Suprapubic skin (tissue), 4 donors: ENCODE measurements at regions not wholly inside any gene's neighbourhood (a gene's known extent, or its start where the extent isn't known, plus 50 kb on each side); places are given as distances from the start of the nearest gene placed in this dataset.

Experiments
- DNase-seq, 2 donors: peaks; one replicate each; pipeline ENCODE4 v3.0.0-alpha.2; 2019; ENCODE audit warnings: low spot score in 2 of 2
- H3K27ac ChIP-seq: fragments of 200-600 bp; sonication (generic); one replicate; pipeline ENCODE4 v1.5.1; 2019
- H3K27me3 ChIP-seq: fragments of 200-600 bp; sonication (generic); one replicate; pipeline ENCODE4 v1.5.1; 2019
- H3K36me3 ChIP-seq: fragments of 200-600 bp; sonication (generic); one replicate; pipeline ENCODE4 v1.5.1; 2019
- H3K4me1 ChIP-seq: fragments of 200-600 bp; sonication (generic); one replicate; pipeline ENCODE4 v1.5.1; 2019
- H3K4me3 ChIP-seq: fragments of 200-600 bp; sonication (generic); one replicate; pipeline ENCODE4 v1.5.1; 2019; ENCODE audit warnings: mild to moderate bottlenecking
- H3K9me3 ChIP-seq: fragments of 200-600 bp; sonication (generic); one replicate; pipeline ENCODE4 v1.5.1; 2019
- CTCF ChIP-seq, 2 donors: fragments of 200-600 bp in 1 of 2; fragments of 450-650 bp in 1 of 2; sonication (generic) in 1 of 2; IDR thresholded peaks; one replicate each; pipeline ENCODE4 v1.5.1; 2016 to 2019; ENCODE audit warnings: antibody characterized with exemption in 2 of 2, mild to moderate bottlenecking in 1 of 2, moderate library complexity in 1 of 2
- EP300 ChIP-seq: sonication (generic); formaldehyde crosslinking; IDR thresholded peaks from one replicate; pipeline ENCODE4 v1.6.1; 2017; ENCODE audit warnings: antibody characterized with exemption
- POLR2A ChIP-seq, 2 donors: fragments of 450-650 bp; IDR thresholded peaks; one replicate each; pipeline ENCODE4 v1.6.1; 2017; ENCODE audit warnings: antibody characterized with exemption in 2 of 2, mild to moderate bottlenecking in 2 of 2, moderate library complexity in 2 of 2
- POLR2AphosphoS5 ChIP-seq, 3 donors: sonication (generic); formaldehyde crosslinking; IDR thresholded peaks; one replicate each; pipeline ENCODE4 v1.6.1; 2017; ENCODE audit warnings: antibody characterized with exemption in 3 of 3
- WGBS: methylation state at CpG from one replicate; pipeline ENCODE4 v1.1.5; 2018; 5-methylcytosine and 5-hydroxymethylcytosine counted together

- TF ChIP-seq CTCF (IDR thresholded peaks at IDR 0.05), result no peak
- no peak for TF ChIP-seq POLR2AphosphoS5 (IDR thresholded peaks at IDR 0.05)
- no peak for TF ChIP-seq EP300
- no peak for TF ChIP-seq POLR2A (IDR thresholded peaks at IDR 0.05)
- H3K9me3 ChIP-seq, result no peaks in the 10 kb centered on the region
- no peak overlapping the region for H3K27ac ChIP-seq
- H3K4me1 ChIP-seq, result no peaks in the 10 kb centered on the region
- H3K36me3 ChIP-seq, result no peaks in the 10 kb centered on the region
- no peaks in the 10 kb centered on the region for H3K27me3 ChIP-seq
- H3K4me3 ChIP-seq, result no peak overlapping the region
- no peak for DNase-seq
- 46% methylated on average over 8 of the region's 8 CpGs for WGBS
These were observed 232.0 kb downstream of the OLFM4 start for GRCh38 chr13:53260594-53260993.

GRCh38 chr13:53264751-53265385 is 236.3 kb downstream of the OLFM4 start:
- H3K27me3 ChIP-seq, result no peaks in the 10 kb centered on the region
- no peaks in the 10 kb centered on the region for H3K4me1 ChIP-seq
- no peaks in the 10 kb centered on the region for H3K36me3 ChIP-seq
- H3K4me3 ChIP-seq, result no peak overlapping the region
- DNase-seq, result no peak
- no peaks in the 10 kb centered on the region for H3K9me3 ChIP-seq
- H3K27ac ChIP-seq, result no peak overlapping the region
- TF ChIP-seq CTCF (IDR thresholded peaks at IDR 0.05) (no peak), POLR2AphosphoS5 (IDR thresholded peaks at IDR 0.05) (no peak), EP300 (no peak), POLR2A (IDR thresholded peaks at IDR 0.05) (no peak)

GRCh38 chr13:53266757-53267156 is 238.1 kb downstream of the OLFM4 start:
- no peak for DNase-seq
- Histone ChIP-seq H3K36me3 (no peaks in the 10 kb centered on the region), H3K9me3 (no peaks in the 10 kb centered on the region), H3K27ac (no peak overlapping the region), H3K4me1 (no peaks in the 10 kb centered on the region), H3K27me3 (no peaks in the 10 kb centered on the region), H3K4me3 (no peak overlapping the region)
- 82% methylated on average over 4 of the region's 4 CpGs for WGBS
- no peak for TF ChIP-seq EP300

- Histone ChIP-seq H3K4me1 (no peaks in the 10 kb centered on the region), H3K36me3 (no peaks in the 10 kb centered on the region), H3K27ac (no peak overlapping the region), H3K4me3 (no peak overlapping the region), H3K27me3 (no peaks in the 10 kb centered on the region), H3K9me3 (no peaks in the 10 kb centered on the region)
- DNase-seq, result no peak
- 72% methylated on average over 6 of the region's 6 CpGs for WGBS
- TF ChIP-seq POLR2AphosphoS5 (IDR thresholded peaks at IDR 0.05) (no peak), CTCF (IDR thresholded peaks at IDR 0.05) (no peak), EP300 (no peak), POLR2A (IDR thresholded peaks at IDR 0.05) (no peak)
These were observed 241.0 kb downstream of the OLFM4 start for GRCh38 chr13:53269634-53270033.

GRCh38 chr13:53272873-53273272 is 244.3 kb downstream of the OLFM4 start:
- no peak overlapping the region for H3K4me3 ChIP-seq
- H3K36me3 ChIP-seq, result no peaks in the 10 kb centered on the region
- 60% methylated on average over 2 of the region's 2 CpGs for WGBS
- H3K9me3 ChIP-seq, result no peaks in the 10 kb centered on the region
- no peak overlapping the region for H3K27ac ChIP-seq
- H3K27me3 ChIP-seq, result no peaks in the 10 kb centered on the region
- TF ChIP-seq CTCF (IDR thresholded peaks at IDR 0.05), result no peak
- no peak for TF ChIP-seq POLR2A (IDR thresholded peaks at IDR 0.05)
- TF ChIP-seq POLR2AphosphoS5 (IDR thresholded peaks at IDR 0.05), result no peak
- no peak for TF ChIP-seq EP300
- H3K4me1 ChIP-seq, result no peaks in the 10 kb centered on the region
- DNase-seq, result no peak

- Histone ChIP-seq H3K27ac (no peak overlapping the region), H3K27me3 (no peaks in the 10 kb centered on the region), H3K4me3 (no peak overlapping the region), H3K36me3 (no peaks in the 10 kb centered on the region), H3K9me3 (no peaks in the 10 kb centered on the region), H3K4me1 (no peaks in the 10 kb centered on the region)
- WGBS, result 41% methylated on average over 2 of the region's 2 CpGs
- DNase-seq, result no peak
- TF ChIP-seq POLR2AphosphoS5 (IDR thresholded peaks at IDR 0.05), result no peak
- no peak for TF ChIP-seq EP300
- no peak for TF ChIP-seq CTCF (IDR thresholded peaks at IDR 0.05)
- no peak for TF ChIP-seq POLR2A (IDR thresholded peaks at IDR 0.05)
These were observed 247.7 kb downstream of the OLFM4 start for GRCh38 chr13:53276265-53276664.
